ENCODE measurements at regions not wholly inside any gene's neighbourhood (a gene's known extent, or its start where the extent isn't known, plus 50 kb on each side); places are given as distances from the start of the nearest gene placed in this dataset.

- TF ChIP-seq CTCF (IDR thresholded peaks at IDR 0.05; ENCODE audit: low read length, missing control alignments) = no peak
- H3K4me3 ChIP-seq (replicated peaks; ENCODE audit: low read depth, low read length) = no peak overlapping the region
- DNase-seq (ENCODE audit: low read depth) = no peak
Observed at GRCh38 chr10:24046060-24046459, 162.9 kb upstream of the KIAA1217 start.

- TF ChIP-seq CTCF (IDR thresholded peaks at IDR 0.05; ENCODE audit: low read length, missing control alignments) = no peak
- no peak for DNase-seq (ENCODE audit: low read depth)
- no peak overlapping the region for H3K4me3 ChIP-seq (replicated peaks; ENCODE audit: low read depth, low read length)
Observed at GRCh38 chr10:24047176-24047575, 161.8 kb upstream of the KIAA1217 start.

- no peak overlapping the region for H3K4me3 ChIP-seq (replicated peaks; ENCODE audit: low read depth, low read length)
- no peak for DNase-seq (ENCODE audit: low read depth)
- no peak for TF ChIP-seq CTCF (IDR thresholded peaks at IDR 0.05; ENCODE audit: low read length, missing control alignments)
Observed at GRCh38 chr10:24054421-24054820, 154.5 kb upstream of the KIAA1217 start.

GRCh38 chr10:24080207-24080606, 128.7 kb upstream of the KIAA1217 start:
- H3K4me3 ChIP-seq (replicated peaks; ENCODE audit: low read depth, low read length) = no peak overlapping the region
- no peak for DNase-seq (ENCODE audit: low read depth)
- TF ChIP-seq CTCF (IDR thresholded peaks at IDR 0.05; ENCODE audit: low read length, missing control alignments) = no peak

- no peak for TF ChIP-seq CTCF (IDR thresholded peaks at IDR 0.05; ENCODE audit: low read length, missing control alignments)
Observed at GRCh38 chr10:24086296-24087086, 122.4 kb upstream of the KIAA1217 start.

GRCh38 chr10:24091256-24091655, 117.7 kb upstream of the KIAA1217 start:
- DNase-seq (ENCODE audit: low read depth) = no peak
- TF ChIP-seq CTCF (IDR thresholded peaks at IDR 0.05; ENCODE audit: low read length, missing control alignments) = no peak
- no peak overlapping the region for H3K4me3 ChIP-seq (replicated peaks; ENCODE audit: low read depth, low read length)

More at GRCh38 chr10:24086296-24087086, 122.4 kb upstream of the KIAA1217 start:
- H3K4me3 ChIP-seq (replicated peaks; ENCODE audit: low read depth, low read length) = no peak overlapping the region
- no peak for DNase-seq (ENCODE audit: low read depth)

GRCh38 chr10:24096281-24096680, 112.7 kb upstream of the KIAA1217 start:
- no peak for TF ChIP-seq CTCF (IDR thresholded peaks at IDR 0.05; ENCODE audit: low read length, missing control alignments)
- no peak overlapping the region for H3K4me3 ChIP-seq (replicated peaks; ENCODE audit: low read depth, low read length)
- no peak for DNase-seq (ENCODE audit: low read depth)
